ENCODE measurements at regions not wholly inside any gene's neighbourhood (a gene's known extent, or its start where the extent isn't known, plus 50 kb on each side); places are given as distances from the start of the nearest gene placed in this dataset.

GRCh38 chr3:170751899-170752293 is 118.1 kb downstream of the RPL22L1 start:
- no peak overlapping the region for H3K27ac ChIP-seq (ENCODE audit: low read length)
- H3K4me3 ChIP-seq (ENCODE audit: low read length), result no peak overlapping the region
- no peaks in the 10 kb centered on the region for H3K9me3 ChIP-seq (ENCODE audit: control insufficient read depth, low read length)
- peaks cover 3% of the 10 kb centered on the region for H3K4me1 ChIP-seq (ENCODE audit: control insufficient read depth, insufficient read depth, low read length)
- ATAC-seq, result peak; percentile 41 to 51
- DNase-seq, result no peak
- no peaks in the 10 kb centered on the region for H3K27me3 ChIP-seq (ENCODE audit: control insufficient read depth, insufficient read depth)
- intact Hi-C loops (cut with DNase I), result no loop called here

GRCh38 chr3:170751083-170751898 is 118.7 kb downstream of the RPL22L1 start:
- intact Hi-C loops (cut with DNase I), result no loop called here
- no peak overlapping the region for H3K4me3 ChIP-seq (ENCODE audit: low read length)
- peaks cover 3% of the 10 kb centered on the region for H3K4me1 ChIP-seq (ENCODE audit: control insufficient read depth, insufficient read depth, low read length)
- no peak overlapping the region for H3K27ac ChIP-seq (ENCODE audit: low read length)
- WGBS, result 46% methylated on average over 3 of the region's 3 CpGs
- DNase-seq (peak; percentile 68 to 82 (median 81)), ATAC-seq (peak; percentile 82 to 85)
- H3K9me3 ChIP-seq (ENCODE audit: control insufficient read depth, low read length), result no peaks in the 10 kb centered on the region
- no peaks in the 10 kb centered on the region for H3K27me3 ChIP-seq (ENCODE audit: control insufficient read depth, insufficient read depth)

DNA sequence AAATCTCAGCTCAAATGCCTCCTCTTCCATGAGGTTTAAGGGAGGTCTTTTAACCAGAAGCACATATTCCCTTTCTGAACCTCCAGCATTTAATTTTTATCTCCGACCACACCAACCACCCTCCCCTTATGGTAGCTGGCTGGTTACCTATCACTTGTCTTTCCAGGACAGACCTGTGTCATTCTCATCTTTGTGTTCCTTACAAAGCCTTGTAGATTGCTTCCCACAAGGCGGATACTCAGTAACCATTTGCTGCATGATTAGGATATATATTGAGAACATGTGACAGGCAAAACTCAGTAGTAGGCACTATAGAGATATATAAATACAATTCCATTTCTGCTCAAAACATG is 119.5 kb downstream of the RPL22L1 start:
- intact Hi-C loops (cut with DNase I), result no loop called here
- Histone ChIP-seq H3K27ac (ENCODE audit: low read length) (no peak overlapping the region), H3K9me3 (ENCODE audit: control insufficient read depth, low read length) (no peaks in the 10 kb centered on the region), H3K27me3 (ENCODE audit: control insufficient read depth, insufficient read depth) (no peaks in the 10 kb centered on the region), H3K4me1 (ENCODE audit: control insufficient read depth, insufficient read depth, low read length) (peaks cover 3% of the 10 kb centered on the region), H3K4me3 (ENCODE audit: low read length) (no peak overlapping the region)
- no peak for DNase-seq
- ATAC-seq, result no peak
- 90% methylated on average over 2 of the region's 2 CpGs for WGBS

- intact Hi-C loops (cut with DNase I), result no loop called here
- DNase-seq, result no peak
- Histone ChIP-seq H3K4me3 (ENCODE audit: low read length) (no peak overlapping the region), H3K4me1 (ENCODE audit: control insufficient read depth, insufficient read depth, low read length) (peaks cover 3% of the 10 kb centered on the region), H3K9me3 (ENCODE audit: control insufficient read depth, low read length) (no peaks in the 10 kb centered on the region), H3K27me3 (ENCODE audit: control insufficient read depth, insufficient read depth) (no peaks in the 10 kb centered on the region), H3K27ac (ENCODE audit: low read length) (no peak overlapping the region)
- no peak for ATAC-seq
Observed at GRCh38 chr3:170749765-170750477, 120.1 kb downstream of the RPL22L1 start.

GRCh38 chr3:170749185-170749584 is 120.8 kb downstream of the RPL22L1 start:
- no peaks in the 10 kb centered on the region for H3K9me3 ChIP-seq (ENCODE audit: control insufficient read depth, low read length)
- intact Hi-C loops (cut with DNase I), result no loop called here
- no peaks in the 10 kb centered on the region for H3K27me3 ChIP-seq (ENCODE audit: control insufficient read depth, insufficient read depth)
- no peak for ATAC-seq
- DNase-seq, result no peak
- no peak overlapping the region for H3K27ac ChIP-seq (ENCODE audit: low read length)
- 98% methylated on average over 1 of the region's 1 CpG for WGBS
- no peak overlapping the region for H3K4me3 ChIP-seq (ENCODE audit: low read length)
- peaks cover 3% of the 10 kb centered on the region for H3K4me1 ChIP-seq (ENCODE audit: control insufficient read depth, insufficient read depth, low read length)

DNA sequence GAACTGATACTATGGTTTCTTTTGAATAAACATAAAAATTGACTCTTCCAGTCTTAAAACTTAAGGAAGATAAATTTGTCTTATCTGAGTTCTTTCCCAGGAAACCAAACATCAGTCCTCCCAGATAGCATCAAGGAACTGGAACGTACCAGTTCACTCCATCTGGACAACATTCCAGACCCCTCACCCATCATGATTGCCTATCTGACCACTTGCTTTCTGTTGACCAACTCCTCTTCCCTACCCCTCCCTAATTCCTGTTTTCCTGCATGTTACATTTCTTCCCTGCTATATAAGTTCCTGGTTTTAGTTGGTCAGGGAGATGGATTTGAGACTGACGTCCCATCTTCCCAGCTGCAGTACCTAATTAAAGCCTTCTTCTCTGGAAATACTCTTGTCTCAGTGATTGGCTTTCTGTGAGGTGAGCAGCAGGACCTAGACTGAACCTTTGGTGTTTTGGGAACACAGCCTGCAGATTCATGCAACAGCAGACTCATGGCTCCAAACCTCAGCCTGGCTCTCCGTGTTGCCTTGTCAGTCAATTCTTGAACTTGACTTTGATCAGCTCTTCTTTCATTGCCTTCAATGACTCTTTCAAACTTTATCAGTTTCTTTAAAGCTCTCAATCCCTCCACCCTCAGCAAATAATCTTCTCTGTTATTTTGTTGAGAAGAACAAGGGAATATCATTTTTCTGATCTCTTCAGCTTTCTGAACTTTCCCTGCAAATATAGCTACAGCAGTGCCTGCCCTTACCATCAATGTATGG is 123.6 kb downstream of the RPL22L1 start:
- WGBS, result 70% methylated on average over 3 of the region's 3 CpGs
- DNase-seq, result no peak
- Histone ChIP-seq H3K9me3 (ENCODE audit: control insufficient read depth, low read length) (no peaks in the 10 kb centered on the region), H3K4me3 (ENCODE audit: low read length) (no peak overlapping the region), H3K4me1 (ENCODE audit: control insufficient read depth, insufficient read depth, low read length) (peaks cover 3% of the 10 kb centered on the region), H3K27me3 (ENCODE audit: control insufficient read depth, insufficient read depth) (no peaks in the 10 kb centered on the region), H3K27ac (ENCODE audit: low read length) (no peak overlapping the region)
- intact Hi-C loops (cut with DNase I), result no loop called here
- ATAC-seq, result no peak

- no peak for ATAC-seq
- intact Hi-C loops (cut with DNase I), result no loop called here
- Histone ChIP-seq H3K27me3 (ENCODE audit: control insufficient read depth, insufficient read depth) (no peaks in the 10 kb centered on the region), H3K27ac (ENCODE audit: low read length) (no peak overlapping the region), H3K9me3 (ENCODE audit: control insufficient read depth, low read length) (no peaks in the 10 kb centered on the region), H3K4me3 (ENCODE audit: low read length) (no peak overlapping the region), H3K4me1 (ENCODE audit: control insufficient read depth, insufficient read depth, low read length) (peaks cover 3% of the 10 kb centered on the region)
- DNase-seq, result no peak
Observed at GRCh38 chr3:170745211-170745718, 124.7 kb downstream of the RPL22L1 start.

- Histone ChIP-seq H3K9me3 (ENCODE audit: control insufficient read depth, low read length) (no peaks in the 10 kb centered on the region), H3K4me1 (ENCODE audit: control insufficient read depth, insufficient read depth, low read length) (no peaks in the 10 kb centered on the region), H3K27ac (ENCODE audit: low read length) (no peak overlapping the region), H3K4me3 (ENCODE audit: low read length) (no peak overlapping the region), H3K27me3 (ENCODE audit: control insufficient read depth, insufficient read depth) (no peaks in the 10 kb centered on the region)
- DNase-seq (no peak), ATAC-seq (no peak)
- 54% methylated on average over 2 of the region's 2 CpGs for WGBS
- intact Hi-C loops (cut with DNase I), result no loop called here
Observed at GRCh38 chr3:170741756-170742529, 128.1 kb downstream of the RPL22L1 start.

DNA sequence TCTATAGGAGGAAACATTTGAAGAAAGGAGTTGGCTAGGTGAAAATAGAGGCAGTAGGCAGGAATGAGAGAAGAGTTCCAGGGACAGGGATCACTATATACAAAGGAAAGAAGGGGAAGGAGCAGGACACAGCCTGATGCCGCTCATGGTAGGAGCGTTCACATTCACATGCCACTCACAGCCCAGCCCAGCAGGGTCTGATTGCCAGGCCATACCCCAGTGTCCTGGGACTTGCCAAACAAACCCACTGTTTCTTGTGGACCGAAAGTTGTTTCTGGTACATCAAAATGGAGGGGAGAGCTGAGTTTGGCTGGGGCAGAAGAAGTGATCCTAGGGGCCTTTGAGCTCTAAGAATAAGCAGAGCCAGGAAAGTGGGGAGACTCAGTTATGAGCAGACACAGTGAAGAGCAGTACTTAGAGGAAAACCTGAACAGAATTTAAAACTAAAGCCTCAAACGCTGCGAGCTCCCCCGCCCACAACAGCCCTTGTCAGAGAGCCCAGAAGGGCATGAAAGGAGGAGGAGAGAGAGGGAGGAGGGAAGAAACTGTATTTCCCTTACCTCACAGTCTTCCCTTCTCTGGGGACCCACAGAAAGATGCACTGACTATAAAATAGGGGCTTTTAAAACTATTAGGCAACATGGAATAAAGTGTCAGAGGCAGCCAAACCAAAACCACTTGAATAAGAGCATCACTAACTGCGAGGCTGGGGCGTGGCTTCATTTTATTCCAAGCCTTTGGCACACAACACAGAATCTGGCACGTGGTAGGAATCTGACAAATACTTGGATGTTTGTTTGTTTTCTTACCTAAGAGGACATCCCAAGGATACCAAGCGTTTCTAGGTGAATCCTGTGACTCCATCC is 129.0 kb downstream of the RPL22L1 start:
- H3K4me1 ChIP-seq (ENCODE audit: control insufficient read depth, insufficient read depth, low read length), result no peaks in the 10 kb centered on the region
- WGBS, result 35% methylated on average over 10 of the region's 10 CpGs
- H3K4me3 ChIP-seq (ENCODE audit: low read length), result no peak overlapping the region
- H3K9me3 ChIP-seq (ENCODE audit: control insufficient read depth, low read length), result no peaks in the 10 kb centered on the region
- DNase-seq, result peak; percentile 60 to 85 (median 70)
- H3K27ac ChIP-seq (ENCODE audit: low read length), result peak overlapping the region; percentile 43
- ATAC-seq, result peak; percentile 67 to 81
- H3K27me3 ChIP-seq (ENCODE audit: control insufficient read depth, insufficient read depth), result no peaks in the 10 kb centered on the region
- intact Hi-C loops (cut with DNase I), result no loop called here

GRCh38 chr3:170740285-170740684 is 129.7 kb downstream of the RPL22L1 start:
- 86% methylated on average over 3 of the region's 3 CpGs for WGBS
- no peaks in the 10 kb centered on the region for H3K4me1 ChIP-seq (ENCODE audit: control insufficient read depth, insufficient read depth, low read length)
- H3K9me3 ChIP-seq (ENCODE audit: control insufficient read depth, low read length), result no peaks in the 10 kb centered on the region
- intact Hi-C loops (cut with DNase I), result no loop called here
- no peaks in the 10 kb centered on the region for H3K27me3 ChIP-seq (ENCODE audit: control insufficient read depth, insufficient read depth)
- DNase-seq (no peak), ATAC-seq (no peak)
- no peak overlapping the region for H3K4me3 ChIP-seq (ENCODE audit: low read length)
- H3K27ac ChIP-seq (ENCODE audit: low read length), result no peak overlapping the region
